H9 (cell line): ENCODE measurements at regions not wholly inside any gene's neighbourhood (a gene's known extent, or its start where the extent isn't known, plus 50 kb on each side); places are given as distances from the start of the nearest gene placed in this dataset.

Source experiments
- DNase-seq: peaks from one replicate; pipeline ENCODE4 v3.0.0-alpha.2; 2017
- H2AFZ ChIP-seq: one replicate; pipeline ENCODE4 v1.6.1; 2013; ENCODE audit warnings: mild to moderate bottlenecking, low read length, control low read depth, moderate library complexity
- H2AK5ac ChIP-seq: 2 replicates; pipeline ENCODE4 v1.6.1; 2013; ENCODE audit warnings: low read length, control low read depth, mixed read lengths; ENCODE audit not compliant: insufficient read length
- H2BK120ac ChIP-seq: one replicate; pipeline ENCODE4 v1.6.1; 2013; ENCODE audit warnings: low read depth, mild to moderate bottlenecking, low read length, control low read depth, inconsistent platforms; ENCODE audit not compliant: poor library complexity, severe bottlenecking
- H2BK12ac ChIP-seq: 2 replicates; pipeline ENCODE4 v1.6.1; 2013; ENCODE audit warnings: low read length, control low read depth, mixed read lengths, low read depth; ENCODE audit not compliant: insufficient read length
- H2BK15ac ChIP-seq: 2 replicates; pipeline ENCODE4 v1.6.1; 2013; ENCODE audit warnings: low read depth, low read length, control low read depth
- H2BK20ac ChIP-seq: one replicate; pipeline ENCODE4 v1.6.1; 2013; ENCODE audit warnings: low read depth, mild to moderate bottlenecking, low read length, control low read depth, inconsistent platforms; ENCODE audit not compliant: poor library complexity, severe bottlenecking
- H2BK5ac ChIP-seq: 2 replicates; pipeline ENCODE4 v1.6.1; 2013; ENCODE audit warnings: low read length, control low read depth, mixed read lengths; ENCODE audit not compliant: insufficient read length
- H3K14ac ChIP-seq: 2 replicates; pipeline ENCODE4 v1.6.1; 2013; ENCODE audit warnings: low read length, control low read depth; ENCODE audit not compliant: insufficient read depth
- H3K18ac ChIP-seq: 2 replicates; pipeline ENCODE4 v1.6.1; 2013; ENCODE audit warnings: low read depth, mild to moderate bottlenecking, mixed read lengths, low read length, control low read depth; ENCODE audit not compliant: insufficient read length
- H3K23ac ChIP-seq: 2 replicates; pipeline ENCODE4 v1.6.1; 2013; ENCODE audit warnings: low read length, control low read depth, mixed read lengths, low read depth; ENCODE audit not compliant: insufficient read length
- H3K23me2 ChIP-seq: 2 replicates; pipeline ENCODE4 v1.6.1; 2013; ENCODE audit warnings: low read depth, mild to moderate bottlenecking, mixed read lengths, low read length, control low read depth; ENCODE audit not compliant: insufficient read length, poor library complexity, severe bottlenecking
- H3K27ac ChIP-seq: 2 replicates; pipeline ENCODE4 v1.5.1; 2013; ENCODE audit warnings: low read length, control low read depth, mixed read lengths, low read depth; ENCODE audit not compliant: insufficient read length
- H3K27me3 ChIP-seq: 2 replicates; pipeline ENCODE4 v1.6.1; 2013; ENCODE audit warnings: low read length, control low read depth, inconsistent platforms; ENCODE audit not compliant: insufficient read depth
- H3K4ac ChIP-seq: 2 replicates; pipeline ENCODE4 v1.6.1; 2013; ENCODE audit warnings: low read depth, mild to moderate bottlenecking, control low read depth, inconsistent platforms, low read length, moderate library complexity
- H3K4me1 ChIP-seq: 2 replicates; pipeline ENCODE4 v1.6.1; 2013; ENCODE audit warnings: low read length, control low read depth, inconsistent platforms; ENCODE audit not compliant: insufficient read depth
- H3K4me2 ChIP-seq: 2 replicates; pipeline ENCODE4 v1.6.1; 2013; ENCODE audit warnings: low read length, control low read depth, mixed read lengths; ENCODE audit not compliant: insufficient read length, insufficient read depth
- H3K56ac ChIP-seq: 2 replicates; pipeline ENCODE4 v1.6.1; 2013; ENCODE audit warnings: low read depth, mild to moderate bottlenecking, mixed read lengths, low read length, control low read depth; ENCODE audit not compliant: insufficient read length
- H3K79me1 ChIP-seq: 2 replicates; pipeline ENCODE4 v1.6.1; 2013; ENCODE audit warnings: low read depth, mild to moderate bottlenecking, moderate library complexity, low read length, control low read depth, inconsistent platforms; ENCODE audit not compliant: insufficient read depth, poor library complexity, severe bottlenecking
- H3K79me2 ChIP-seq: 2 replicates; pipeline ENCODE4 v1.6.1; 2013; ENCODE audit warnings: low read length, control low read depth, inconsistent platforms; ENCODE audit not compliant: insufficient read depth
- H3K9ac ChIP-seq: 2 replicates; pipeline ENCODE4 v1.6.1; 2013; ENCODE audit warnings: low read length, control low read depth, mixed read lengths; ENCODE audit not compliant: insufficient read length; ENCODE audit errors: extremely low read depth
- H3K9me3 ChIP-seq: one replicate; pipeline ENCODE4 v1.6.1; 2013; ENCODE audit warnings: low read depth, low read length, inconsistent platforms; ENCODE audit not compliant: control insufficient read depth
- H3T11ph ChIP-seq: one replicate; pipeline ENCODE4 v1.6.1; 2013; ENCODE audit warnings: mild to moderate bottlenecking, low read length, control low read depth, inconsistent platforms
- H4K20me1 ChIP-seq: one replicate; pipeline ENCODE4 v1.6.1; 2013; ENCODE audit not compliant: control insufficient read depth, insufficient read length, insufficient read depth
- H4K5ac ChIP-seq: 2 replicates; pipeline ENCODE4 v1.6.1; 2013; ENCODE audit warnings: low read depth, mild to moderate bottlenecking, mixed read lengths, low read length, control low read depth; ENCODE audit not compliant: insufficient read length
- H4K8ac ChIP-seq: replicated peaks from 2 replicates; pipeline ENCODE4 v1.6.1; 2013; ENCODE audit warnings: low read length, control low read depth, mixed read lengths, low read depth; ENCODE audit not compliant: insufficient read length
- H4K91ac ChIP-seq: 2 replicates; pipeline ENCODE4 v1.6.1; 2013; ENCODE audit warnings: low read depth, mild to moderate bottlenecking, moderate library complexity, mixed read lengths, low read length, control low read depth; ENCODE audit not compliant: insufficient read length
- H3K27ac Mint-ChIP-seq, 3 experiments: 2 replicates in 2 of 3; 3 replicates in 1 of 3; pipeline ENCODE4 v1.8.0; 2020 to 2021; ENCODE audit warnings: mixed read lengths in 3 of 3, mild to moderate bottlenecking in 1 of 3, moderate library complexity in 1 of 3
- H3K27me3 Mint-ChIP-seq: 2 replicates; pipeline ENCODE4 v1.8.0; 2021; ENCODE audit warnings: low read depth, mild to moderate bottlenecking, moderate library complexity, mixed read lengths
- H3K36me3 Mint-ChIP-seq, 3 experiments: 2 replicates in 2 of 3; 3 replicates in 1 of 3; pipeline ENCODE4 v1.8.0; 2020 to 2021; ENCODE audit warnings: low read depth in 3 of 3, mixed read lengths in 3 of 3; ENCODE audit not compliant: insufficient read depth in 1 of 3
- H3K4me1 Mint-ChIP-seq, 2 experiments: 2 replicates each; pipeline ENCODE4 v1.8.0; 2020; ENCODE audit warnings: mixed read lengths in 2 of 2
- H3K4me3 Mint-ChIP-seq, 2 experiments: 2 replicates in 1 of 2; 3 replicates in 1 of 2; pipeline ENCODE4 v1.8.0; 2020 to 2021; ENCODE audit warnings: mild to moderate bottlenecking in 2 of 2, mixed read lengths in 2 of 2, moderate library complexity in 1 of 2
- H3K9me3 Mint-ChIP-seq, 2 experiments: 2 replicates in 1 of 2; 3 replicates in 1 of 2; pipeline ENCODE4 v1.8.0; 2020; ENCODE audit warnings: mild to moderate bottlenecking in 2 of 2, mixed read lengths in 2 of 2, moderate library complexity in 1 of 2
- CTCF ChIP-seq: fragments of 200-600 bp; sonication (generic); conservative IDR thresholded peaks from 3 replicates; pipeline ENCODE4 v1.8.0; 2021; ENCODE audit warnings: antibody characterized with exemption, mild to moderate bottlenecking
- WGBS: extraction: QIAGEN DNeasy Blood & Tissue Kit; methylation state at CpG from one replicate; pipeline ENCODE4 v1.1.7; 2013; ENCODE audit warnings: missing lambda C conversion rate, low lambda C conversion rate, mixed read lengths; ENCODE audit not compliant: insufficient read length; ENCODE audit errors: extremely low coverage; 5-methylcytosine and 5-hydroxymethylcytosine counted together

- H3K9ac ChIP-seq, result no peak overlapping the region
- H3K23me2 ChIP-seq, result no peaks in the 10 kb centered on the region
- H3K14ac ChIP-seq, result no peak overlapping the region
- H2BK15ac ChIP-seq, result no peak overlapping the region
- H3K4ac ChIP-seq, result no peak overlapping the region
- no peak overlapping the region for H3T11ph ChIP-seq
- H2AFZ ChIP-seq, result no peak overlapping the region
- H2AK5ac ChIP-seq, result no peak overlapping the region
- no peak overlapping the region for H2BK120ac ChIP-seq
- H3K4me3 Mint-ChIP-seq, result no peak overlapping the region
- H2BK20ac ChIP-seq, result no peak overlapping the region
- no peaks in the 10 kb centered on the region for H3K36me3 Mint-ChIP-seq
- no peak for TF ChIP-seq CTCF
- H3K23ac ChIP-seq, result no peak overlapping the region
- DNase-seq, result no peak
- no CpG with 5 or more reads among the region's 1 CpG for WGBS
- no peak overlapping the region for H3K56ac ChIP-seq
- H3K4me1 Mint-ChIP-seq, result peaks cover 4 to 5% of the 10 kb centered on the region in 2 experiments
- H2BK5ac ChIP-seq, result no peak overlapping the region
- no peaks in the 10 kb centered on the region; a peak in 1 of 5 replicates for H3K9me3 Mint-ChIP-seq
- H3K4me2 ChIP-seq, result no peak overlapping the region
- no peak overlapping the region for H3K27ac ChIP-seq
- H4K5ac ChIP-seq, result no peak overlapping the region
- H3K79me2 ChIP-seq, result no peaks in the 10 kb centered on the region
- no peaks in the 10 kb centered on the region for H3K27me3 ChIP-seq
- no peak overlapping the region for H2BK12ac ChIP-seq
- no peaks in the 10 kb centered on the region for H3K27me3 Mint-ChIP-seq
- no peaks in the 10 kb centered on the region for H3K4me1 ChIP-seq
- H4K91ac ChIP-seq, result no peak overlapping the region
- no peak overlapping the region for H4K8ac ChIP-seq
- H3K27ac Mint-ChIP-seq, result no peak overlapping the region
- H3K18ac ChIP-seq, result no peak overlapping the region
- no peaks in the 10 kb centered on the region for H3K79me1 ChIP-seq
- H3K9me3 ChIP-seq, result no peaks in the 10 kb centered on the region
- no peaks in the 10 kb centered on the region for H4K20me1 ChIP-seq
Observed at GRCh38 chr15:87131067-87131466, 1051.4 kb downstream of the AGBL1 start.
